ENCODE measurements at regions not wholly inside any gene's neighbourhood (a gene's known extent, or its start where the extent isn't known, plus 50 kb on each side); places are given as distances from the start of the nearest gene placed in this dataset.
A peak's percentile ranks its signal among the peaks of the same experiment; 100 is the strongest.

DNA sequence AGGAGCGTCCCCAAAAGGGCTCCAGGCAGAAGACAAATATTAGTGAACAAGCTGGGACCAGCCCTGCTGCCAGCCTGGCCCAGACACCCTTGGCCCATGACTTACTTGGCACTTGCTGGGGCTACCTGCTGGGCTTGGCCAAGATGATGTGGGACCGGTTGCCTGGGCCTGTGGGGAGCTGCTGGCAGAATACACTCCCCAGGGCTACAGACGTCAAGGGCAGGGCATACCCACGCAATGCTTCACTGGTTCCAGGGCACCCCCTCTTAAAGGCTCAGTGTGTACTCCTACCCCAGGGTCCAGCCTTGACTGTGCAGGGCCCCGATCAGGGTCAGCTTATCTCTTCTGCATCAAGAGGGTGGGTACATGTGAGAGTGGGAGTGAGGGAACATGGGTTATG lies 106.5 kb upstream of the SLC2A1 start:
- DNase-seq, result no peak

DNA sequence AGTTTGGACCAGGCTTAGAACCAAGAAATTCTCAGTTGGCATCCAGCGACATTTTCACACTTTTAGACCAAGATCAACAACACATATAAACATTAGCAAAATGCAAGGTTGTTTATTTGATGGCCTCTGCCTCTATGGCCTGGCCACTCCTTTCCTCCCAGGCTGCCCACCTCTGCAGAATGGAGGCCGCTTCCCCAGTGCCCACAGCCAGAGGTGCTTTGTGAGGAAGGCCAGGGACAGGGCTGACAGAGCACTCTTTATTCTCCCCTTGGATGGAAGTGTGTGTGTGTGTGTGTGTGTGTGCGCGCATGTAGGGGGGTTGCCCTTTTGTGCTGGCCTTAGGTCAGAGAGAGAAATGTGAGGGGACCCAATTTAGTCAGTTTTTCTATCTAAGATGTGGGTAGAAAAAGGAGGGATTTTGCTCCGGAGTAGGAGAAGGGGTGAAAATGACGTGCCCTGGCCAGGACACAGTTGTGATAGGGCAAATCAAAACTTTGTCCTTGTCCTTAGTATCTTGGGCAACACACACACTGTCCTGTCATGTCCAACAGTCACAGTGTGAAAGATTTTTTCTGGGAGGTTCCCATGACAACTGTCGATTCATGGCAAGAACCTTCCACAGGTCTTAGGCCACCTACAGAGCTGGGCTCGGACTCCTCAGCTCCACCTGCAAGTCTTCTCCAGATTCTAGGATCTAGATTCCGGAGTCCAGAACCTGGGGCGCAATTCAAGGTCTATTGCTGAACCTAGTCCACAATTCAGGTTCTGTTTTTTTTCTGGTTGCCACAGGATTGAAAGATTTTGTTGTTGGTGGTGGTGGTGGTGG lies 104.9 kb upstream of the SLC2A1 start:
- DNase-seq, result no peak

DNA sequence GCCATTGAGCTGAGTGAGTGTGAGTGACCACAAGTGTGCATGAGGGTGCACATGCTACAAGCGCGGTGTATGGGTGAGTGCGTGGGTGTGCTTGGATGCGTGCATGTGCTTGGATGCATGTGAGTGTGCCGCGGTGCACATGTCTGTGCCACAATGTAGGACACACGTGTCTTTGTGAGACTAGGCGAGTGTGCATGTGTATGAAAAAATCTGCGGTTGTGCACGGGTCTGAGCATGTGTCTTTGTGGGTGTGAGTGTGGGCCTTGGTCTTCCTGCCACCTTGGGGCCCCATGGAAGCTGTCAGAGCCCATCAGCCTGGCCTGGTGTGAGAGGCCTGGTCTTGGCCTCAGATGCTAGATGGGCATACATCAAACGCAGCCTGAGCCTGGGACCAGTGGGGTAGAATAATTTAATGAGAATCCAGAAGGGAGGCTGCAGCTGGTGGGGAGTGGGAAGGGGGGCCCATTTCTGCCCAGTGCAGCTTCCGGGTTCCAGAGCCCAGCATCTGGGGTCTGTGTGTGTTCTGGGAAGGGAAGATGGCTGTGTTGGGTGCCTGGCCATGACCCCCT lies 103.9 kb upstream of the SLC2A1 start:
- no peak for DNase-seq

- DNase-seq, result no peak
These were observed 103.1 kb upstream of the SLC2A1 start for GRCh38 chr1:43061757-43062156.

DNA sequence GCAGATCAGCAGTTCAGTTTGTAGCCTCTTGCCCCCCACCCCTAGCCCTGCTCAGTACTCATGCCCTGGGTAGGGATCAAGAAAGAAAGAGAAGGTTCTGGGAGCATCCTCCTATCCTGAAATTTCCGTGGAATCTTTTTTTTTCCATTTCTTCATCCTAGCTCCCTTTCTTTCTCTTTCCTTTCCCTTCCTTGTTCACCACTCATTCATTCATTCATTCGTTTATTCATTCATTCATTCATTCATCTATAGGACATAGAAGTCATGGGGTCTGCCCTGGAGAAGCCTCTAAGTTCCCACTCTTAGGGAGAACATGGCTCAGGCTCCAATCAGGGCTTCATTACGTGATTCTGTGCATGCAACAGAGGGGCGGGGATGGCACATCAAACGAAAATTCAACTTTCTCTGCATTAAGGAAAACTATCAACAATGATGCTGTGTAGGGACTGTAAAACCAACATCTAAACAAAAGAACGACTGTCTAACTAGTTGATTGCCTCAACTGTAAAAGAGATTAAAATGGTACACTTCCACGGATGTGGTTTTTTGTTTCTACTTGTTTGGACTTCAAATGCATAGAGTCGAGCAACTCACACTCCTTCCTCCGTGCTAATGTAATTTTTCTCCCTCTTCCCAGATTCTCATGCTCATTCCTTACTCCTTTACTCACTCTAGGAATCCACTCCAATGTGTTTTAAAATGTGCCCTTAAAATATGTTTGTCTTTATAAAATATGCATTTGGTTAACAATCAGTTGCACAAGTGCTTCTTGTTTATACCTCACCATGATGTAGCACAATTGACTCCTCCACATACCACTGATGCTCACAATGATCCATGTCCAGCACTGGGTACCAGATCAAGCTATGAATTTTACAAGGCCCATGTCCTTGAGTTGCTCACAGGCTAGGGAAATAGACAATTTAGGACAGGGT lies 101.2 kb upstream of the SLC2A1 start:
- no peak for DNase-seq

DNA sequence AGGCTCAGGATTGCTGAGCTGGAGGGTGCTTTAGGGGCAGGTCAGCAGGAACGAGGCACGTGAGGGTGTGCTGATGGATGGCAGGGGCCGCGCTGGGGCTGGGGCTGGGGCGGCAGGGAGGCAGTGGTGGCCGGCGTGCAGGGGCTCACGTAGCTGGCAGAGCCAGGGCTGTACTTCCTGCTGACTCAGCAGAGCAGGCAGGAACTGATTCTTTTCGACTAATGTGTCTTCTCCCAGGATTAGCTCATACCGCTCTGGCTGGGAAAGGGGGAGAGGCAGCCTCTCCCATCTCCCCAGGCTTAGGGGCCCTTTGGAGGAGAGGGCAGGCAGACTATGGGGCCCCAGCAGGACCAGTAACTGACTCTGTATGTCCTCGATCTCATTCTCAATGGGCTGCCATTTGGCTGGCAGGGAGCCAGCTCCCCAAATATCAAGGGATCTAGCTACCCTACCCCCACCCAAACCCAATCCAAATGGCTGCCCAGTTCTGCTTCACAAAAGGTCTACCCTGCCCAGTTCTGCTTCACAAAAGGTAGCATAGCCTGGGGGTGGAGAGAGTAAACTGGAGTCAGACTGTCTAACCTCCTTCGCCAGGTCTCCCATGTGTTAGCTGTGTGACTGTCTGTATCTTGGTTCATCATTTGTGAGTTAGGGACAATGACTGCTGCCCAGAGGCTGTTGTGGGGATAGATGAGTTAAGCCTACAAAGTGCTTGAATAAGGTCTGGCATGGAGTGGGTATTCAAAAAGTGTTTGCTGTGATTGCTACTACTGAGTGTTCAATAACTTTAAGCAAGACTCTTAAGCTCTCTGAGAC lies 100.1 kb upstream of the SLC2A1 start:
- DNase-seq, result no peak

DNA sequence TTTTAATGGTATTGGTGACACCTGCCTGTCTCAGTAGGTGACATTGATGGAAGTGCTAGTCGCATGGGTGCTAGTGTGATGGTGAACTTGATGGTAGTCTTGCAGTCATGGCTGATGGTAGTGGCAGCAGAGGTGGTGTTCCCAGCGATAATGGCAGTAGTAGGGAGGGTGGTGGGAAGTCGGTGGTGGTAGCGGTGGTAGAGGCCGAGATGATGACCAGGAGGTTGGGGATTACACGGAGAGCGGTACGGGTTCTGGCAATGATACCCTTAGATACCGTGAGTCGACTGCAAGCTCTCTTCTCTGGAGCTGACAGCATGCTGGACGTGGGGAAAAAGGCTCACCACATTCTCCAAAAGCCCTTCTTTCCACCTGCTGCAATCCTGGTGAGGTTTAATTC lies 99.4 kb upstream of the SLC2A1 start:
- no peak for DNase-seq

- no peak for DNase-seq
These were observed 98.9 kb upstream of the SLC2A1 start for GRCh38 chr1:43057567-43057966.

- DNase-seq, result no peak
These were observed 98.3 kb upstream of the SLC2A1 start for GRCh38 chr1:43056981-43057391.

DNA sequence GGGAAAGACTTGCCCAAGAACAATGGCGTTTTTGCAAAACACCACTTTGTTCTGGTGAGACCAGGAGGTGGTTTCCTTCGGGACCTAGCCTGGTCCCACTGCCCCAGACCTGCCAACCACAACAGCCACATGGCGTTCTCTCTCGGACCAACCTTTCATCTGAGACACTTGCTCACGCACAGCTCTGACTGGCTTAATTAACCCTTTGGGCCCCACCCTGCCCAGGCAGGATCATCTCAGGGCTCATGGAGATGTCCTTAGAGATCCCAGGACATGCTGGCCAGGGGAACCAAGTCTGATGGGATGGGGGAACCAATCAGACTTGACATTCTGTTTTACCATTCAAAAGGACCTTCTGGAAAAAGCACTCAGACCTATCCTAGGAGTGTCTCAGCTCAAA lies 97.8 kb upstream of the SLC2A1 start:
- DNase-seq, result no peak

DNA sequence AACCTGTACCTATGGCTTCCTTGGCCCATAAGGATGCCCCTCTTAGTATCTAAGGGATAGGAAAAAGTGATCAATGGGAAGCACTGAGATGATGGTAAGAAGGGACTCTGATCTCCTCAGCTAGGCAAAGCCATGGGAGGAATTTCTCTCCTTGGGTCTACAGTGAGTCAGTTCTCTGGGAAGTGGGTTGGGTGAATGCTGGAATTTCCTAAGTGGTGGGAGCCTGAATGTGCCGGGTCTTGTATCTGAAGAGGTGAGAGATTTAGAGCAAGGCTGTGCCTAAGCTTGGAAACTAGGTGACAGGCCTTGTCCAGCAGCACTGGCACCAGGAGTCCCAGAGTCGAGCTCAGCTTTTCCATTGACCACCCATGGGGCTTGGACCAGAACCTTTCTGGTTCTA lies 96.3 kb upstream of the SLC2A1 start:
- no peak for DNase-seq

DNA sequence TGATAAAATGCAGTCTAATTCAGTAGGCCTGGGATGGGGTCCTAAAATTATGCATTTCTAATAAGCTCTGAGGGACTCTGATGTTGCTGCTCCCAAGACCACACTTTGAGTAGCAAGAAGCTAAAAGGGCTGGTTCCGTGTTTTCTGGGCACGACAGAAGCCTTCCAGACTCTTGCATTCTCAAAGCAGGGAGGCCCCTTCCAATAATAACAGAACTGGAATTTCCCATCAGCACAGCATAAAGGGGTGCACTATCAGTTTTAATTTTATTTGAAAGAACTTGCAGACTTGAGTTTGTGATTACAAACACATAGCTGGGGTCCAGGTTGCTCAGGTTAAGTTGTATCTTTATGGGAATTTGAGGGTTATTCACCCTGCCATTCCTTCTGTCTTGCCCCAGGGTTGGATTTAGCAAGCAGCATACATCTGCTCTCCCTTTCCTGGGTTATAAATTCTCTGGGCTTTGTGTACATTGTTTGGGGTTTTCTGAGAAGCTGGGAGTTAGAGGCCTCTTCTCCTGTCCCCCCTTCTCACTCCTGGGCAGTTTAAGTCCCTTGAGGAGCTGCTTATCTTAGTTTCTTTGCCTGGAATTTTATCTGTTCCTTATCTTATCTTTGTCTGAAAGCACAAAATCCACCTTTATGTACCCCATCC lies 94.2 kb upstream of the SLC2A1 start:
- no peak for DNase-seq

DNA sequence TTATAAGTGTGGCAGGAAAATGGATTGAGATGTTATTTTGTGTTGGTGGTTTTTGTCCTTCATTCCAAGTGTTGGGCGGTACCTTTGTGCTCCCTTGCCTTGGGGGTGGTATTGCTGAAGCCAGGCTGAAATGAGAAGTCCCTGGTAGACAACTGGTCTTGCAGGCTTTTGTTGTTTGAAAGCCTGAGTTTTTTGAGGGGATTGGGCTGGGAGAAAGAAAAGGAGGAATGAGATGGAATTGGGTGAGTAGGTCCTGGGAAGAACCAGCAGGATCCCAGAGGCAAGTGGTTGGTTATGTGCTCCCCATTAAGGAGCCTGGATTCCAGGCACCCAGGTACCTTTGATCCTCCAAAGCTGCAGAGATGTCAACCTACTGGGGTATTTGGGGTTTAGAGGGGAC lies 93.7 kb upstream of the SLC2A1 start:
- DNase-seq, result no peak

DNA sequence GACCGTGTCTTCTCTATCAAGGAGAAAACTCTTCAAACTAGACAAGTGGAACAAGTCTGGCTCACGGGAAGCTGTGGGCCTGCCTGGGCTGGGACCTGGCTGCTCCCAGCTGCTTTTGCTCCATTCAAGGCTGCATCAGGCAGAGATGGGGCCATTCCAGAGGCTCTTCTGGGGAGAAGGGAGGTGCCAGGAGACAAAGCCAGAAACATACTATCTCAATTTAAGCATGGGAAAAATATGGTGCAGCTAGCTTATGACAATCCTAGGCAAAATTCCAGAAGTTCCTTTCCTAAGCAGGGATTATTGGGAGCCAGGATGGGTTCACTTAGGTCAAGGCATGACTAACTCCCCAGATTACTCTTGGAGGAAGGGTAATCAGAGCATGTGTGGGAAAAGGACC lies 90.8 kb upstream of the SLC2A1 start:
- no peak for DNase-seq

DNA sequence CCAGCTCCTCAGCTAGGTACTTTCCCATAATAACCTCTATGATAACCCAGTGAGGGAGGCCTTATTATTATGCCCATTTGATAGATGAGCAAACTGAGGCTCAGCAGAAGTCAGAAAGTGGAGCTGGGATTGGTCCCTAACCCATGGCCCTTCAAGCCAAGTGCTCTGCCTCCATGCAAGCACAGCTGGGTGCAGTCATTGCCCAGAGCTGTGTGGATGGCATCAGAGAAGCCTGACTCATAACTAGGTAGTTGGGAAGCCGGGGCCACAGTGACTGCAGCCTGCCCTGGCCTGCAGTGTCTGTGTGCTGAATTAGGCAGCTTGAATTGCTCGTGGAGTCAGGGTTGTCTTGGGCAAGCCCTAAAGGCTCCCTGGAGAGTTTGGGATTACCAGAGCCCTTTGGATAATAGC lies 89.9 kb upstream of the SLC2A1 start:
- DNase-seq, result no peak

DNA sequence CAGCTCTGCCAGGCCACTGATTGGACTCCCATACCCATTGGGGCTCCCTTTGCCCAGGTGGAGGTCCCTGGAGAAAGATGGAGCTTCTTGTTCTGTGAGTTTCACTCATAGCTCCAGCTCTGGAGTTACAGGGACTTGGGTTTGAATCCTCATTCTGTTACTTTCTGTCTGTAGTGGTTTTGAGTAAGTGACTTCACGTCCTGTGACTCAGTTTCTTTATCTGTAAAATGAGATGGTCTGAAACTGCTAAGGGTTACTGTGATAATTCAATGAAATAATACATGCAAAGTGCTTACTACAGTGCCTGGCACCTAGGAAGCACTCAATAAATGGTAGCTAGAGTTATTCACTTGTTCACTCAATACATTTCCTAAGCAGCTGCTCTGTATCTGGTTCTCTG lies 88.5 kb upstream of the SLC2A1 start:
- no peak for DNase-seq

DNA sequence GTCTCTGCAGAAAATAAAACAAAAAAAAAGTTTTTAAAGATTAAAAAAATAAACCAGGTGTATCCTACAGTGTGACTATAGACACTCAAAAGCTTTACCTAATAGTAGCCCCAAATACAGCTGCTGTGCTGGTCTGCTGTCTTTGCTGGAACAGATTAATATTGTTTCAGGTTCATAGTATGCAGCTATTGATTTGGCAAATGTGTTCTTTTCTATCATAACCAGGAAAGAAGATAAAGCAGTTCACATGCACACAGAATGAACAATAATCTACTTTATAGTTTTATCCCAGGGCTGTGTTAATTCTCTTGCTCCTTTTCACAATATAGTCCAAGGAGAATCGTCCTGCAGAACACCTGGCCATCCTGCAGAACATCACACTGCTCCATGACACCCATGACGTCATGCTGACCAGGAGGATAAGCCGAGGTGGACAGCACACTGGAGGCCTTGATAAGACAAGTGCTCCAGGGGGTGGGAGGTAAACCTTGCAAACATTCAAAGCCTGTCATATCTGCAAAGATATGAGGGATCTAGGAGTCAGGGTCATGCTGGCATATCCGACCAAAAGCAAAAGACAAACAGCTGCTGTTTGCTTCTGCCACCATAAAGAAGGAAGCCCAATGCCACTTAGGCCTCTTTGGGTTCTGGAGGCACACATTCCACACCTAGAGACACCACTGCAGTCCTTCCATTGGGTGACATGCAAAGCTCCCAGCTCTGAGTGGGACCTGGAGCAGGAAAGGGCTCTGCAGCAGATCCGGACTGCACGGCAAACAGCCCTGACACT lies 86.1 kb upstream of the SLC2A1 start:
- DNase-seq, result no peak

- no peak for DNase-seq
These were observed 85.0 kb upstream of the SLC2A1 start for GRCh38 chr1:43043695-43044094.

- DNase-seq, result peak; percentile 83
These were observed 84.2 kb upstream of the SLC2A1 start for GRCh38 chr1:43042773-43043457.

- DNase-seq, result no peak
These were observed 83.5 kb upstream of the SLC2A1 start for GRCh38 chr1:43042127-43042526.

DNA sequence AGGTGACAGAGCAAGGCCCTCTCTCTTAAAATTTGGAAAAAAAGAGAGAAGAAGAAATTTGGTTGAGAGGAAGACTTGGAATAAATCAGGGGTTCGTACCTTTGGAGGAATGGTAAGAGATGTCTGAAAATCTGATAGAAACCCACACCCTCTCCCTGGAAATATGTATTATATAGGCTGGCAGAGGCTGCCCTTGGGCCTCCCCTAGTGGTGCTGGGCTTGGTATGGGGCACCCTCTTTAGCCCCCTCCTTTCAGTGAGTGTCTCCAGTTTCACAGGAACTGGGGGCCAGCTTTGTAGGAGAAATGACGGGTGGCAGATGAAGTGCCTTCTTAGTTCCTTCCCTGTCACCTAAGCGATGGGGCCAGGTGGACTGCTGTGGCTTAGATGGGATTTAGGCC lies 82.9 kb upstream of the SLC2A1 start:
- no peak for DNase-seq
